ENCODE measurements at regions not wholly inside any gene's neighbourhood (a gene's known extent, or its start where the extent isn't known, plus 50 kb on each side); places are given as distances from the start of the nearest gene placed in this dataset.
"Not testable (repeated sequence)": the region's sequence is repeated elsewhere in the genome, so short reads cannot be mapped to it uniquely, and the experiment has no call there.

DNA sequence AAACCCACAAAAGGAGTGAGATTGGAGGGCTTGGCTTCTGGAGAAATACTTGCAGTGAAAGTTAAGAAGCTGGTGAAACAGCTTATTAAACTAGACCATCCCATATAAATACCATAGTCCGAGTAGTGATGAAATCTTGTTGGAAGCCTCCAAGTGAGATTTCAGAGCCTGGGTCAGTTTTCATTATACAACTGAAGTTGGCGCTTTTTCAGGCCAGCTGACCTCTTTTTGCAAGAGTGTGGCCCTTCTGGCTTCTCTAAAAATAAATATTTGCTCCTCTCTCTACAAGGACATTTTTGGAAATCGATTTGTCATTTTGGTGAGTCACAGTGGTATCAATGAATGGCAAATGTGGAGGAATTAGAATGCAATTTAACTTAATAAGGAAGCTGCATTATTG is 51.2 kb upstream of the THRB start:
- H3K4me3 ChIP-seq (ENCODE audit: low read length in 2 of 2), result no peak overlapping the region
- 81% methylated on average over 3 of the region's 3 CpGs for WGBS
- no peaks in the 10 kb centered on the region for H3K27me3 ChIP-seq (ENCODE audit: control insufficient read depth in 2 of 2, insufficient read depth in 1 of 2, low read length in 1 of 2)
- DNase-seq (ENCODE audit: low read depth in 6 of 9, low spot score in 9 of 9), result no peak
- H3K9me3 ChIP-seq (ENCODE audit: control insufficient read depth in 2 of 2, insufficient read depth in 1 of 2, low read length in 1 of 2), result no peaks in the 10 kb centered on the region
- H3K27ac ChIP-seq (ENCODE audit: low read depth in 1 of 2, low read length in 1 of 2), result no peak overlapping the region
- H3K4me1 ChIP-seq (ENCODE audit: control insufficient read depth in 2 of 2, insufficient read depth in 2 of 2, low read length in 2 of 2), result no peaks in the 10 kb centered on the region
- no peaks in the 10 kb centered on the region for H3K36me3 ChIP-seq (ENCODE audit: control insufficient read depth in 2 of 2, insufficient read depth in 2 of 2, low read length in 1 of 2)

DNA sequence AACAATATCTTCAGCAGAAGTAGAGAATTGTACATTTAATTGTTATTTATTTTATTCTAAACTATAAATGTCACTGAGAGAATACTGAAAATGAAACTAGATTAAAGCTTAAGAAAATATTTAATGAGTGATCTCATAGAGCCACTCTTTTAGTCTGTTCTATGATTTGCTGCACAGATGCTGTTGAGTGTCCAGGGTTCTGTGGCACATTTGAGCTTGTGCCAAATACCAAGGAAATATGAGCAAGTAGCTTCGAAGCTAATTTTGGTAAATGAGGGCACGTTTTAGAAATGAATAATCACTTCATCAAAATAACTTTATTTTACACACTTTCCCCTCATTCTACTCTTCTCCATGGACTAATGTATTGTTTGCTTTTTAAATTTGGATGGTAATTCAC is 53.6 kb upstream of the THRB start:
- Histone ChIP-seq H3K36me3 (ENCODE audit: control insufficient read depth in 2 of 2, insufficient read depth in 2 of 2, low read length in 1 of 2) (no peaks in the 10 kb centered on the region), H3K27ac (ENCODE audit: low read depth in 1 of 2, low read length in 1 of 2) (no peak overlapping the region), H3K27me3 (ENCODE audit: control insufficient read depth in 2 of 2, insufficient read depth in 1 of 2, low read length in 1 of 2) (no peaks in the 10 kb centered on the region), H3K4me3 (ENCODE audit: low read length in 2 of 2) (no peak overlapping the region), H3K9me3 (ENCODE audit: control insufficient read depth in 2 of 2, insufficient read depth in 1 of 2, low read length in 1 of 2) (no peaks in the 10 kb centered on the region), H3K4me1 (ENCODE audit: control insufficient read depth in 2 of 2, insufficient read depth in 2 of 2, low read length in 2 of 2) (no peaks in the 10 kb centered on the region)
- WGBS, result 57% methylated on average over 2 of the region's 2 CpGs
- DNase-seq (ENCODE audit: low read depth in 6 of 9, low spot score in 9 of 9), result no peak

DNA sequence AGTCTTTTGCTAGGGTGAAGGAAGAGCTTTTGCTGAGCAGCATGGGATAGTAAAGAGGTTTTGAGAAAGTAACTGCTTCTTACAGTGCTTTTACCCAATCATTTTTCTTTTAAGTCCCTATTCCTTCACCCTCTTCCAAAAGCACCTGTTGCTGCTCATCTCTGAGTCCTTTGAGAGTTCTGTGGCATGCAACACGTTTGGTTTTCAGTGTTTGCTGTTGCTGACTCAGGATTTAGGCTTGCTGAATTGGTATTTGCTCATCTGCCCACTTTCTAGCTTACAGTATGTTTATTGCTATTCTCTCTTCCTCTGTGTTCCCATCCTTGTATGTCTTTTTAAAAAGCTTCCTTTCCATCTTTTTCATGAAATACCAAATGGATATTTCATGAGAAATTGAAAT is 55.9 kb upstream of the THRB start:
- no peak overlapping the region for H3K4me3 ChIP-seq (ENCODE audit: low read length in 2 of 2)
- DNase-seq (ENCODE audit: low read depth in 6 of 9, low spot score in 9 of 9), result no peak
- no peak overlapping the region for H3K27ac ChIP-seq (ENCODE audit: low read depth in 1 of 2, low read length in 1 of 2)
- H3K4me1 ChIP-seq (ENCODE audit: control insufficient read depth in 2 of 2, insufficient read depth in 2 of 2, low read length in 2 of 2), result no peaks in the 10 kb centered on the region
- H3K9me3 ChIP-seq (ENCODE audit: control insufficient read depth in 2 of 2, insufficient read depth in 1 of 2, low read length in 1 of 2), result no peaks in the 10 kb centered on the region
- no peaks in the 10 kb centered on the region for H3K27me3 ChIP-seq (ENCODE audit: control insufficient read depth in 2 of 2, insufficient read depth in 1 of 2, low read length in 1 of 2)
- no peaks in the 10 kb centered on the region for H3K36me3 ChIP-seq (ENCODE audit: control insufficient read depth in 2 of 2, insufficient read depth in 2 of 2, low read length in 1 of 2)
- WGBS, result 54% methylated on average over 1 of the region's 1 CpG

DNA sequence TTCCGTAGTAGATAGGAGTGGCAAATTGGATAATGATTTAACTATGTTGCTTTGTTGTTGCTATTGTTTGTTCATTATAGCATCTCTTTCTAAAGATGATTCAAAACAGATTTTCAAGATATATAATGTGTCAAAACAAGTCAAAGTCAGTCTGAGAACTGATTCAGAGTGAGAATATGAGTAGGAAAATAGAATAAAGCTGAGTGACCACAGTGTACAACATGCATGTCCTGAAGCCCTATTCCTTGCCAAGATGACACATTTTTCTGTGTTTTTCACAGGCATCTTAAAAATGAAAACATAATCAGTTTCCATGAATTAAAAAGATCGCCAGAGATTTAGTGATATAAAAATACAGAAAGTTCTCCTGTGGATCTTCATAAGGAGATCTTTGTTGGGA is 57.0 kb upstream of the THRB start:
- no peak for DNase-seq (ENCODE audit: low read depth in 6 of 9, low spot score in 9 of 9)
- WGBS, result 96% methylated on average over 2 of the region's 2 CpGs
- Histone ChIP-seq H3K9me3 (ENCODE audit: control insufficient read depth in 2 of 2, insufficient read depth in 1 of 2, low read length in 1 of 2) (no peaks in the 10 kb centered on the region), H3K4me3 (ENCODE audit: low read length in 2 of 2) (no peak overlapping the region), H3K36me3 (ENCODE audit: control insufficient read depth in 2 of 2, insufficient read depth in 2 of 2, low read length in 1 of 2) (no peaks in the 10 kb centered on the region), H3K27ac (ENCODE audit: low read depth in 1 of 2, low read length in 1 of 2) (no peak overlapping the region), H3K4me1 (ENCODE audit: control insufficient read depth in 2 of 2, insufficient read depth in 2 of 2, low read length in 2 of 2) (no peaks in the 10 kb centered on the region), H3K27me3 (ENCODE audit: control insufficient read depth in 2 of 2, insufficient read depth in 1 of 2, low read length in 1 of 2) (no peaks in the 10 kb centered on the region)

- 97% methylated on average over 3 of the region's 3 CpGs for WGBS
- peaks cover 0 to 7% of the 10 kb centered on the region in 2 donors for H3K9me3 ChIP-seq (ENCODE audit: control insufficient read depth in 2 of 2, insufficient read depth in 1 of 2, low read length in 1 of 2)
- no peak for DNase-seq (ENCODE audit: low read depth in 6 of 9, low spot score in 9 of 9)
These were observed 68.2 kb upstream of the THRB start for GRCh38 chr3:24562895-24563294.

DNA sequence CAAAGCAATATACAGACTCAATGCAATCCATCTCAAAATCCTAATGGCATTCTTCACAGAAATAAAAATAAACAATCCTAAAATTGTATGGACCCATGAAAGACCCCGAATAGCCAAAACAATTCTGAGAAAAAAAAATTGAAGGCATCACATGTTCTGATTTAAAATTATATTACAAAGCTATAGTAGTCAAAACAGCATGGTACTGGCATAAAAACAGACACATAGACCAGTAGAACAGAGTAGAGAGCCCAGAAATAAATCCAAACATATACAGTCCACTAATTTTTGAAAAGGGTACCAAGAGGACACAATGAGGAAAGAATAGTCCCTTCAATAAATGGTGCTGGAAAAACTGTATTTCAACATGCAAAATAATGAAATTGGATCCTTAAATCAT is 70.4 kb upstream of the THRB start:
- Histone ChIP-seq H3K27ac (ENCODE audit: low read depth in 1 of 2, low read length in 1 of 2) (no peak overlapping the region), H3K4me3 (ENCODE audit: low read length in 2 of 2) (no peak overlapping the region), H3K9me3 (ENCODE audit: control insufficient read depth in 2 of 2, insufficient read depth in 1 of 2, low read length in 1 of 2) (peaks cover 0 to 7% of the 10 kb centered on the region in 2 donors), H3K4me1 (ENCODE audit: control insufficient read depth in 2 of 2, insufficient read depth in 2 of 2, low read length in 2 of 2) (no peaks in the 10 kb centered on the region), H3K36me3 (ENCODE audit: control insufficient read depth in 2 of 2, insufficient read depth in 2 of 2, low read length in 1 of 2) (no peaks in the 10 kb centered on the region), H3K27me3 (ENCODE audit: control insufficient read depth in 2 of 2, insufficient read depth in 1 of 2, low read length in 1 of 2) (no peaks in the 10 kb centered on the region)
- 92% methylated on average over 1 of the region's 1 CpG for WGBS
- no peak for DNase-seq (ENCODE audit: low read depth in 6 of 9, low spot score in 9 of 9)

More at GRCh38 chr3:24562895-24563294, 68.2 kb upstream of the THRB start:
- no peak overlapping the region for H3K4me3 ChIP-seq (ENCODE audit: low read length in 2 of 2)
- no peak overlapping the region for H3K27ac ChIP-seq (ENCODE audit: low read depth in 1 of 2, low read length in 1 of 2)
- H3K4me1 ChIP-seq (ENCODE audit: control insufficient read depth in 2 of 2, insufficient read depth in 2 of 2, low read length in 2 of 2), result no peaks in the 10 kb centered on the region
- no peaks in the 10 kb centered on the region for H3K27me3 ChIP-seq (ENCODE audit: control insufficient read depth in 2 of 2, insufficient read depth in 1 of 2, low read length in 1 of 2)
- H3K36me3 ChIP-seq (ENCODE audit: control insufficient read depth in 2 of 2, insufficient read depth in 2 of 2, low read length in 1 of 2), result no peaks in the 10 kb centered on the region

DNA sequence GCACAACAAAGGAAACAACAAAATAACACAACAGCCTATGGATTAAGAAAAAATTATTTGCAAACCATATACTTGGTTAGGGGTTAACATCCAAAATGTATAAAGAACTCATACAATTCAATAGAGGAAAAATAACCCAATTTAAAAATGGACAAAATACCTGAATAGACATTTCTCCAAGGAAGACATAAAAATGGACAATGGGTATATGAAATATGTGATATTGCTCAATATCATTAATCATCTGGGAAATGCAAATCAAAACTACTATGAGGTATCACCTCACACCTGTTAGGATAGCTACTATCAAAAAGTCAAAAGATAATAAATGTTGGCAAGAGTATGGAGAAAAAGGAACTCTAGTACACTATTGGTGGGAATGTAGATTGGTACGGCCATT is 71.0 kb upstream of the THRB start:
- no peak overlapping the region for H3K27ac ChIP-seq (ENCODE audit: low read depth in 1 of 2, low read length in 1 of 2)
- H3K36me3 ChIP-seq (ENCODE audit: control insufficient read depth in 2 of 2, insufficient read depth in 2 of 2, low read length in 1 of 2), result no peaks in the 10 kb centered on the region
- H3K4me3 ChIP-seq (ENCODE audit: low read length in 2 of 2), result no peak overlapping the region
- no peak for DNase-seq (ENCODE audit: low read depth in 6 of 9, low spot score in 9 of 9)
- WGBS, result 96% methylated on average over 1 of the region's 1 CpG
- no peaks in the 10 kb centered on the region for H3K27me3 ChIP-seq (ENCODE audit: control insufficient read depth in 2 of 2, insufficient read depth in 1 of 2, low read length in 1 of 2)
- no peaks in the 10 kb centered on the region for H3K4me1 ChIP-seq (ENCODE audit: control insufficient read depth in 2 of 2, insufficient read depth in 2 of 2, low read length in 2 of 2)
- H3K9me3 ChIP-seq (ENCODE audit: control insufficient read depth in 2 of 2, insufficient read depth in 1 of 2, low read length in 1 of 2), result peaks cover 0 to 7% of the 10 kb centered on the region in 2 donors

DNA sequence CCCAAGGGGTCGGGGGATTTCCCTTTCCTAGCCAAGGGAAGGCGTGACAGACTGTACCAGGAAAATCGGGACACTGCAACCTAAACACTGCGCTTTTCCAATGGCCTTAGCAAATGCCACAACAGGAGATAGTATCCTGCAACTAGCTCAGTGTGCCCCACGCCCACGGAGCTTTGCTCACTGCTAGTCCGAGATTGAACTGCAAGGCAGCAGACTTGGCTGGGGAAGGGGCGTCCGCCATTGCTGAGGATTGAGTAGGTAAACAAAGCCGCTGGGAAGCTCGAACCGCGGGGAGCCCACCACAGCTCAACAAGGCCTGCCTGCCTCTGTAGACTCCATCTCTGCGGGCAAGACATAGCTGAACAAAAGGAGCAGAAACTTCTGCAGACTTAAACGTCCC is 72.3 kb upstream of the THRB start:
- 97% methylated on average over 15 of the region's 15 CpGs for WGBS
- DNase-seq (ENCODE audit: low read depth in 6 of 9, low spot score in 9 of 9), result no peak
- Histone ChIP-seq H3K9me3 (ENCODE audit: control insufficient read depth in 2 of 2, insufficient read depth in 1 of 2, low read length in 1 of 2) (peaks cover 0 to 7% of the 10 kb centered on the region in 2 donors), H3K27me3 (ENCODE audit: control insufficient read depth in 2 of 2, insufficient read depth in 1 of 2, low read length in 1 of 2) (no peaks in the 10 kb centered on the region), H3K27ac (ENCODE audit: low read depth in 1 of 2, low read length in 1 of 2) (no peak overlapping the region), H3K36me3 (ENCODE audit: control insufficient read depth in 2 of 2, insufficient read depth in 2 of 2, low read length in 1 of 2) (no peaks in the 10 kb centered on the region), H3K4me3 (ENCODE audit: low read length in 2 of 2) (no peak overlapping the region), H3K4me1 (ENCODE audit: control insufficient read depth in 2 of 2, insufficient read depth in 2 of 2, low read length in 2 of 2) (no peaks in the 10 kb centered on the region)

GRCh38 chr3:24572409-24572808 is 77.8 kb upstream of the THRB start:
- not testable (repeated sequence) for H3K9me3 ChIP-seq (ENCODE audit: control insufficient read depth in 2 of 2, insufficient read depth in 1 of 2, low read length in 1 of 2); H3K4me3 ChIP-seq (ENCODE audit: low read length in 2 of 2); H3K4me1 ChIP-seq (ENCODE audit: control insufficient read depth in 2 of 2, insufficient read depth in 2 of 2, low read length in 2 of 2); DNase-seq (ENCODE audit: low read depth in 6 of 9, low spot score in 9 of 9); H3K27ac ChIP-seq (ENCODE audit: low read depth in 1 of 2, low read length in 1 of 2); H3K36me3 ChIP-seq (ENCODE audit: control insufficient read depth in 2 of 2, insufficient read depth in 2 of 2, low read length in 1 of 2); H3K27me3 ChIP-seq (ENCODE audit: control insufficient read depth in 2 of 2, insufficient read depth in 1 of 2, low read length in 1 of 2)
- 95% methylated on average over 6 of the region's 6 CpGs for WGBS

DNA sequence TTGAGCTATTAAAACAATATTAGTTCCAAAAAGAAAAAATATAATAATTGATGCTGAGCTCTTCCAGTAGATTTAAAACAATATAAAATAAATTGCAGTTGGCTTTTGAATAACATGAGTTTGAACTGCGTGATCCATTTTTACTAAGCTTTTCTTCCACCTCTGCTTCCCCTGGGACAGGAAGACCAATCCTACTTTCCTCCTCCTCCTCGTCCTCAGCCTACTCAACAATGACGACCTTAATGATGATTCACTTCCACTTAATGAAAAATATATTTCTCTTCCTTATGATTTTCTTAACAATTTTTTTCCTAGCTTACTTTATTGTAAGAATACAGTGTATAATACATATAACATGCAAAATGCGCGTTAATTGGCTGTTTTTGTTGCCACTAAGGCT is 78.9 kb upstream of the THRB start:
- 97% methylated on average over 5 of the region's 5 CpGs for WGBS

More for the DNA sequence above, 78.9 kb upstream of the THRB start:
- no peaks in the 10 kb centered on the region for H3K9me3 ChIP-seq (ENCODE audit: control insufficient read depth in 2 of 2, insufficient read depth in 1 of 2, low read length in 1 of 2)
- H3K27ac ChIP-seq (ENCODE audit: low read depth in 1 of 2, low read length in 1 of 2), result no peak overlapping the region
- H3K4me1 ChIP-seq (ENCODE audit: control insufficient read depth in 2 of 2, insufficient read depth in 2 of 2, low read length in 2 of 2), result no peaks in the 10 kb centered on the region
- no peak for DNase-seq (ENCODE audit: low read depth in 6 of 9, low spot score in 9 of 9)
- no peak overlapping the region for H3K4me3 ChIP-seq (ENCODE audit: low read length in 2 of 2)
- H3K27me3 ChIP-seq (ENCODE audit: control insufficient read depth in 2 of 2, insufficient read depth in 1 of 2, low read length in 1 of 2), result no peaks in the 10 kb centered on the region
- no peaks in the 10 kb centered on the region for H3K36me3 ChIP-seq (ENCODE audit: control insufficient read depth in 2 of 2, insufficient read depth in 2 of 2, low read length in 1 of 2)

All from thymus (tissue), 11 donors.